ENCODE measurements at regions not wholly inside any gene's neighbourhood (a gene's known extent, or its start where the extent isn't known, plus 50 kb on each side); places are given as distances from the start of the nearest gene placed in this dataset.

DNA sequence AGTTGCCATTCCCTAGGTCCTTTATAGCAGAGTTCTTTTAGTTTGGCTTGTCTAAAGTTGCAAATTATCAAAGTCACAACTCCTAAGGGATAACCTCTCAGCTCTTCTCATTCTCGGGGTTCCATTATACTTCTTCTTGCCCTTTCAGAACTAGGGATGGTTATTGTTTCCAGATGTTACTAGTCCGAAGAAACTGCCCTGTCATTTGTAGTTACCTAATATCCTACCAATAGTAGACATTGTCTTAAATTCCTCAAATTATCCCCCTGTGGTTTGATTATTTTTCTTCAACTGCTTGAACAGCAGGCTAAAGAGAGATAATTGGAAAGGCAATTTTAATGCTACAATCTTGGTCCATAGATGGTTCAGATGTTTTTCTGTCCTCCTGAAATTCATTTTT, 709.8 kb downstream of the KCTD16 start:
- TF ChIP-seq, protein P1, sequence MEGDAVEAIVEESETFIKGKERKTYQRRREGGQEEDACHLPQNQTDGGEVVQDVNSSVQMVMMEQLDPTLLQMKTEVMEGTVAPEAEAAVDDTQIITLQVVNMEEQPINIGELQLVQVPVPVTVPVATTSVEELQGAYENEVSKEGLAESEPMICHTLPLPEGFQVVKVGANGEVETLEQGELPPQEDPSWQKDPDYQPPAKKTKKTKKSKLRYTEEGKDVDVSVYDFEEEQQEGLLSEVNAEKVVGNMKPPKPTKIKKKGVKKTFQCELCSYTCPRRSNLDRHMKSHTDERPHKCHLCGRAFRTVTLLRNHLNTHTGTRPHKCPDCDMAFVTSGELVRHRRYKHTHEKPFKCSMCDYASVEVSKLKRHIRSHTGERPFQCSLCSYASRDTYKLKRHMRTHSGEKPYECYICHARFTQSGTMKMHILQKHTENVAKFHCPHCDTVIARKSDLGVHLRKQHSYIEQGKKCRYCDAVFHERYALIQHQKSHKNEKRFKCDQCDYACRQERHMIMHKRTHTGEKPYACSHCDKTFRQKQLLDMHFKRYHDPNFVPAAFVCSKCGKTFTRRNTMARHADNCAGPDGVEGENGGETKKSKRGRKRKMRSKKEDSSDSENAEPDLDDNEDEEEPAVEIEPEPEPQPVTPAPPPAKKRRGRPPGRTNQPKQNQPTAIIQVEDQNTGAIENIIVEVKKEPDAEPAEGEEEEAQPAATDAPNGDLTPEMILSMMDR (IDR thresholded peaks at IDR 0.05): no peak
- no peak for TF ChIP-seq POLR2A (IDR thresholded peaks at IDR 0.05)
